Stimulated activated naive B cell treated with anti-CD40 and anti-IgM and Interleukin-4, amounts not matched to agents 10 μg/mL and 1 μg/mL and 100 μg/mL, for 72 hours (primary cell): ENCODE measurements at regions not wholly inside any gene's neighbourhood (a gene's known extent, or its start where the extent isn't known, plus 50 kb on each side); places are given as distances from the start of the nearest gene placed in this dataset.

Experiments used
- ATAC-seq, 2 donors: fragments of 150-1000 bp; cut with Tn5 transposase; replicated peaks; 2 replicates each; pipeline ENCODE4 v1.10.0; 2021; ENCODE audit warnings: moderate library complexity in 1 of 2
- DNase-seq: peaks from one replicate; pipeline ENCODE4 v3.0.0; 2021
- H3K27ac Mint-ChIP-seq: one replicate; pipeline ENCODE4 v1.8.0; 2022; ENCODE audit warnings: mild to moderate bottlenecking, mixed read lengths
- H3K27me3 Mint-ChIP-seq, 2 donors: one replicate each; pipeline ENCODE4 v1.8.0; 2022; ENCODE audit warnings: mixed read lengths in 2 of 2
- H3K36me3 Mint-ChIP-seq, 2 donors: one replicate each; pipeline ENCODE4 v1.8.0; 2022; ENCODE audit warnings: mixed read lengths in 2 of 2, mild to moderate bottlenecking in 1 of 2
- H3K4me1 Mint-ChIP-seq, 2 donors: one replicate each; pipeline ENCODE4 v1.8.0; 2022; ENCODE audit warnings: mixed read lengths in 2 of 2, mild to moderate bottlenecking in 1 of 2
- H3K4me3 Mint-ChIP-seq, 2 donors: one replicate each; pipeline ENCODE4 v1.8.0; 2022; ENCODE audit warnings: mild to moderate bottlenecking in 2 of 2, mixed read lengths in 2 of 2, moderate library complexity in 1 of 2
- H3K9me3 Mint-ChIP-seq, 2 donors: one replicate each; pipeline ENCODE4 v1.8.0; 2022; ENCODE audit warnings: mixed read lengths in 2 of 2, mild to moderate bottlenecking in 1 of 2

DNA sequence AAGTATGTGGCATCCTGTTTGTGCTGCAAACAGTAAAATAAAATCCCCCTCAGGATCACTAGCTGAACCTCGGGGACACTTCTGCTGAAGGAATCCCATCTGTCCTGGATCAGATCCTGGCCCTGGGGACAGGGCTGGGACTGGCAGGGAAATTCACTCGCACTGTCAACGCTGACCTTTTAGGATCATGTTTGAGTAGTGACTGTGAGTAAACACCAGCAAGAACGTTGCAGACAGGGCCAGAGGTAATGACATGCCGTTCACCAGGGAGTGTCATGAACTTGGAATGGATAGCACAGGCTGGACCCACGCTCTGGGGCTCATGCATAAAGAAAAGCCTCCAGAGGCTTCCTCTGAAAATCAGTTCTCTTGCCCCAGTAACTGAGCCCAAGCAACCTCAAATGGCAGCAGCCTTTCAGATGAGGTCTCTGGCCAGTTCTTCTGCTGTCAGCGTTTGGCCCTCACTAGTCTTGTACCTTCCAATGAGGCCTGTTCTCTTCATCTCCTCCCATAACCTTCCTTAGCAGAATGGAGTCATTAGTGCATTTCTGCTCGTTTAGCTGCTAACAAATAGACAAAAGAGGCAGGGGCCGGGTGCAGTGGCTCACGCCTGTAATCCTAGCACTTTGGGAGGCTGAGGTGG is 51.0 kb upstream of the BARX2 start:
- H3K9me3 Mint-ChIP-seq: no peaks in the 10 kb centered on the region
- ATAC-seq (no peak), DNase-seq (no peak)
- H3K27me3 Mint-ChIP-seq: peaks cover 16 to 19% of the 10 kb centered on the region in 2 donors
- H3K4me3 Mint-ChIP-seq: no peak overlapping the region
- no peak overlapping the region for H3K27ac Mint-ChIP-seq
- H3K36me3 Mint-ChIP-seq: no peaks in the 10 kb centered on the region
- no peaks in the 10 kb centered on the region for H3K4me1 Mint-ChIP-seq

DNA sequence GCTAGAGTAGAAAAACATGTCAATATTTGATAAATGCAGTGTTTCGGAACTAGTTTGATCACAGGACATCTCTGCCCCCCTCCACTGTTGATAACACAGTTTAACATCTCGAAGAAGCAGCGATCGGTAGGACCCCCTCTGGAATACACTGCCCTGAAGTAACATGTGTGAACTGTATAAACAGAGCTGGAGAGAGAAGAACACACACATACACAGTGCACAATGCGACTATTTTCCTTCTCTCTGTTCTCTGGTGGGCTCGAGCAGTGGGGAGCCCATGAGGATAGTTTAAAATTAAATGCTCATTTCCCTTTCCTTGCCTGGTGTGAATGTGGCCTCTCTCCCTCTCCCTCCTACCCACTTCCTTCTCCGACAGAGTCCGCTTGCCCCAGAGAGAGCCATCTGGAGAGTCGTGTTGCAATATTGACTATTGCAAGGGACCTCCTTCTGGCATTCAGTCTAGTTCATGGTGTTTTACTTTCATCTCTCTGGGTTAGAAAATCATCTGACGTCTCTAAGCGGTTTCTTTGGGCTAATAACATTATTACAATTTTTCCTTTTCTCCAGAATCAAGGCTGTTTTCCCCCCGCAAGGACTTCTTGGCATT is 51.6 kb upstream of the BARX2 start:
- no peaks in the 10 kb centered on the region for H3K36me3 Mint-ChIP-seq
- ATAC-seq (no peak), DNase-seq (no peak)
- H3K27ac Mint-ChIP-seq: no peak overlapping the region
- H3K4me3 Mint-ChIP-seq: no peak overlapping the region
- no peaks in the 10 kb centered on the region for H3K4me1 Mint-ChIP-seq
- peaks cover 16 to 19% of the 10 kb centered on the region in 2 donors for H3K27me3 Mint-ChIP-seq
- H3K9me3 Mint-ChIP-seq: no peaks in the 10 kb centered on the region

DNA sequence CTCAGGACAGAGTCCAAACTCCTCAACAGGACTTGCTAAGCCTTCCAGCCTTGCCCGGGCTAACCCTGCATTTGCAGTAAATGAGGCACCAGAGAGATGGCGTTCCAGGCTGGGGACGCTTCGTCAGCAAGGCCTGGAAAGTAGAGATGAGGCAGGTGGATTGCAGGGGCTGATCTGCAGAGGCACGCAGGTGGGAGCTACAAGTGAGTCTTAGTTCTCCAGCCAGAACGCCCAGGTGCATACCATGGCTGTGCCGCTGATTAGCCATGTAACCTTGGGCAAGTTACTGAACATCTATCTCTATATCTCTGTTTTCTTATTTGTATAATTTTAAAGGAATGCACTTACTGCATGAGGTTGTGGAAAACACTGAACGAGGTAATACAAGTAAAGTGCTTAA is 52.7 kb upstream of the BARX2 start:
- no peak overlapping the region for H3K4me3 Mint-ChIP-seq
- DNase-seq (no peak), ATAC-seq (no peak)
- peaks cover 0 to under 1% of the 10 kb centered on the region in 2 donors for H3K4me1 Mint-ChIP-seq
- H3K27me3 Mint-ChIP-seq: peaks cover 12 to 14% of the 10 kb centered on the region in 2 donors
- no peak overlapping the region for H3K27ac Mint-ChIP-seq
- H3K36me3 Mint-ChIP-seq: no peaks in the 10 kb centered on the region
- H3K9me3 Mint-ChIP-seq: no peaks in the 10 kb centered on the region

- Mint-ChIP-seq H3K27ac (no peak overlapping the region), H3K36me3 (no peaks in the 10 kb centered on the region), H3K4me1 (peaks cover 0 to 7% of the 10 kb centered on the region in 2 donors), H3K9me3 (no peaks in the 10 kb centered on the region), H3K27me3 (peaks cover 12 to 23% of the 10 kb centered on the region in 2 donors), H3K4me3 (no peak overlapping the region)
- ATAC-seq (no peak), DNase-seq (no peak)
Observed at GRCh38 chr11:129321076-129321475, 54.6 kb upstream of the BARX2 start.

DNA sequence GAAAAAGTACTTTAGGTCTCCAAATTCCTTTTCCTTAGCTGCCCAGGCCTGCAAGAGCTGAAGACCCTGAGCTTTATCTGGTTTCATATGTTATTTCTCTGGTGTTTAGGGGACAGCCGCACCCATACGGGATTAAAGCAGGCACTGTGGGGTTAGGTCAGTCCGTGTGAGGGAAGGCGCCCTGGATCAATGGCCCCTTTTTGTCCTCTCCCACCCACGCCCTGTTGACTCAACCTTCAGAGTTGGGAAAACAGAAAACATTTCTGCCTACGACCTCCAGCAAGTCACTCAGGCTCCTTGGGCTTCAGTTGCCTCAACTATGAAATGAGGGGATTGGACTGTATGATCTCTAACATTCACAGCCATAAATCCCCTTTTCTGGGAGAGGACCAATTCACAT is 55.2 kb upstream of the BARX2 start:
- H3K4me3 Mint-ChIP-seq: no peak overlapping the region
- H3K36me3 Mint-ChIP-seq: no peaks in the 10 kb centered on the region
- ATAC-seq (no peak), DNase-seq (no peak)
- H3K27me3 Mint-ChIP-seq: peaks cover 12 to 23% of the 10 kb centered on the region in 2 donors
- H3K4me1 Mint-ChIP-seq: peaks cover 0 to 7% of the 10 kb centered on the region in 2 donors
- no peak overlapping the region for H3K27ac Mint-ChIP-seq
- H3K9me3 Mint-ChIP-seq: no peaks in the 10 kb centered on the region

DNA sequence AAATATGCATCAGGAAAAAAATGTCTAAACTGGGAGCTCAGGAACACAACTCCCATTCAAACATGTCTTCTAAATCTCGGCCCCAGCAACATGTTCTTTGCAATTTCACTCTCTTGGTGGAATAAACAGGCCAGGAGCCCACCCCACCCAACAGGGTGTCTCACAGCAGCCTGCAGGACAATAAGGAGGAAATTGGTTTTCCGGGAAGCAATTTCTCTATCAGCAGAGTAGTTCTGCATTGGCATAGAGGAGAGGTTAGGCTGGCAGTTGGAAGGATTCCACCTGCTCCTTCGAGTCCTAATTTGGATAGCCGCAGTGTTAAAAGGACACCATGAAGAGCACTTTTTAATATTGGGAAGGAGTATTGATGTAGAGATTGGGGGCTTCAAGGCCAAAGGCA is 55.9 kb upstream of the BARX2 start:
- peaks cover 12 to 23% of the 10 kb centered on the region in 2 donors for H3K27me3 Mint-ChIP-seq
- no peak overlapping the region for H3K27ac Mint-ChIP-seq
- H3K4me3 Mint-ChIP-seq: no peak overlapping the region
- DNase-seq (no peak), ATAC-seq (no peak)
- H3K36me3 Mint-ChIP-seq: no peaks in the 10 kb centered on the region
- H3K9me3 Mint-ChIP-seq: no peaks in the 10 kb centered on the region
- peaks cover 0 to 7% of the 10 kb centered on the region in 2 donors for H3K4me1 Mint-ChIP-seq

- no peak overlapping the region for H3K4me3 Mint-ChIP-seq
- peaks cover 0 to 12% of the 10 kb centered on the region in 2 donors for H3K4me1 Mint-ChIP-seq
- no peak overlapping the region for H3K27ac Mint-ChIP-seq
- ATAC-seq (no peak), DNase-seq (no peak)
- H3K9me3 Mint-ChIP-seq: no peaks in the 10 kb centered on the region
- peaks cover 9 to 21% of the 10 kb centered on the region in 2 donors for H3K27me3 Mint-ChIP-seq
- no peaks in the 10 kb centered on the region for H3K36me3 Mint-ChIP-seq
Observed at GRCh38 chr11:129319201-129319600, 56.4 kb upstream of the BARX2 start.

- no peaks in the 10 kb centered on the region for H3K36me3 Mint-ChIP-seq
Observed at GRCh38 chr11:129317571-129317970, 58.1 kb upstream of the BARX2 start.

DNA sequence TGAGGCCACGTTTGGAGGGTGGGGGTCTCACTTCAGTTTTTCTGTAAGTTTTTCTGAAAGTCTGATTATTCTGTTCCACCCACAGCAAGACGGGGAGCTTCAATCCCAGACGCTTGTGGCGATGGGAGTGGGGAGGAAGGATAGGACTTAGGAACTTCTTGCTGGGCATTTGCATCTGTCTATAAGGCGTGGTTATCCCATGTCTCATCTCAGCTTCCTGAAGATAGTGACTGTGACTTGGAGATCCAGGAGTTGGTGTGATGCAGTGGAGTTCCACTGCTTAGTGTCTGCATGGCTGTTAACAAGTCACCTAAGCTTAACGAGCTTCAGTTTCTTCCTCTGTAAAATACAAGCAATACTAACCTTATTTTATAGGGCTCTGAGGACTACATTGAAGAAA is 58.9 kb upstream of the BARX2 start:
- DNase-seq (no peak), ATAC-seq (no peak)
- H3K4me1 Mint-ChIP-seq: peaks cover 0 to 14% of the 10 kb centered on the region in 2 donors
- no peaks in the 10 kb centered on the region for H3K9me3 Mint-ChIP-seq
- no peak overlapping the region for H3K4me3 Mint-ChIP-seq
- no peaks in the 10 kb centered on the region for H3K36me3 Mint-ChIP-seq
- no peak overlapping the region for H3K27ac Mint-ChIP-seq
- peaks cover 0 to 10% of the 10 kb centered on the region in 2 donors for H3K27me3 Mint-ChIP-seq

More at GRCh38 chr11:129317571-129317970, 58.1 kb upstream of the BARX2 start:
- no peak overlapping the region for H3K4me3 Mint-ChIP-seq
- no peaks in the 10 kb centered on the region for H3K9me3 Mint-ChIP-seq
- ATAC-seq (no peak), DNase-seq (no peak)
- no peak overlapping the region for H3K27ac Mint-ChIP-seq
- peaks cover 0 to 14% of the 10 kb centered on the region in 2 donors for H3K4me1 Mint-ChIP-seq
- H3K27me3 Mint-ChIP-seq: peaks cover 0 to 10% of the 10 kb centered on the region in 2 donors

- Mint-ChIP-seq H3K4me1 (peaks cover 0 to 14% of the 10 kb centered on the region in 2 donors), H3K27me3 (peaks cover 0 to 10% of the 10 kb centered on the region in 2 donors), H3K27ac (no peak overlapping the region), H3K36me3 (no peaks in the 10 kb centered on the region), H3K9me3 (peaks cover 0 to 2% of the 10 kb centered on the region in 2 donors), H3K4me3 (no peak overlapping the region)
- ATAC-seq (no peak), DNase-seq (no peak)
Observed at GRCh38 chr11:129315781-129316579, 59.7 kb upstream of the BARX2 start.

- Mint-ChIP-seq H3K4me3 (no peak overlapping the region), H3K4me1 (peaks cover 0 to 14% of the 10 kb centered on the region in 2 donors), H3K27me3 (peaks cover 1 to 10% of the 10 kb centered on the region in 2 donors), H3K36me3 (no peaks in the 10 kb centered on the region), H3K27ac (no peak overlapping the region), H3K9me3 (peaks cover 0 to 5% of the 10 kb centered on the region in 2 donors)
- ATAC-seq (peak; percentile 51 to 69), DNase-seq (no peak)
Observed at GRCh38 chr11:129314371-129314770, 61.3 kb upstream of the BARX2 start.

DNA sequence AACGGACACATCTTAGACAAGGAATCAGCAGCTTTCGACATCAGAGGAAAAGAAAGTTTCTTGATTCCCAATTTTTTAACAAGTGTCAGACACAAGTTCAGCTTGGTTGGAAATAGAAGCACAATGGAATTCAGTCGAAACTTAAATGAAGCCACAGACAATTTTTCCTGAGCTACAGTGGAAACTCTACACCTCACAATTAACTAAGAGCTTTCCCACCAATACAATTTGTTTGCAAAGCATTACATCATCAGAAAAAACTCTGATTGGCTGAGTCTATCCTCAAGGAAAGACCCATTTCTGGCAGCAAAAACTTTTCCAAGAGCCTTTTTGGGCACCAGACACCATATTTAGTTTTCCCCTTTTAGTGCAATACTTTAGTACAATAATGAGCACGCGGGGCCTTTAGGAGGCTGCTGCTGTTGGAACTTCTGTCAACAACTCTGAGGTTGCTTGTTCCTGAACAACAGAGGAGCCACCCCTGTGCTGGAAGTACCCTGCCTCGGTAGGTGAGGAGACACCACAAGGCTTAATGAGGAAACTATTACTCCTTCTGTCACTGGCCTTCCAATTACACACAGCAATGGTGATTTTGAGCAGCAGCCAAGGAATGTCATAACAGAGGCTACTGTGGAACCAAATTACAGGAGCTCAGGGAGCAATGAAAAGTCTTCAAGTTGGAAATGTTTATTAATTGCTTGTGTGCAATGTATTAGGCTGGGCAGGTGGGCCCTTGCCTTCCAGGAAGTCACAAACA is 61.9 kb upstream of the BARX2 start:
- peaks cover 0 to 5% of the 10 kb centered on the region in 2 donors for H3K9me3 Mint-ChIP-seq
- peaks cover 4 to 10% of the 10 kb centered on the region in 2 donors for H3K27me3 Mint-ChIP-seq
- peaks cover 0 to 14% of the 10 kb centered on the region in 2 donors for H3K4me1 Mint-ChIP-seq
- DNase-seq (no peak), ATAC-seq (no peak)
- no peak overlapping the region for H3K4me3 Mint-ChIP-seq
- H3K36me3 Mint-ChIP-seq: no peaks in the 10 kb centered on the region
- H3K27ac Mint-ChIP-seq: no peak overlapping the region

GRCh38 chr11:129312730-129313503 is 62.7 kb upstream of the BARX2 start:
- ATAC-seq: no peak
- Mint-ChIP-seq H3K4me1 (peaks cover 0 to 13% of the 10 kb centered on the region in 2 donors), H3K27me3 (peaks cover 7 to 18% of the 10 kb centered on the region in 2 donors), H3K36me3 (no peaks in the 10 kb centered on the region), H3K27ac (no peak overlapping the region), H3K9me3 (peaks cover 0 to 5% of the 10 kb centered on the region in 2 donors), H3K4me3 (no peak overlapping the region)
- no peak for DNase-seq
